ENCODE measurements at regions not wholly inside any gene's neighbourhood (a gene's known extent, or its start where the extent isn't known, plus 50 kb on each side); places are given as distances from the start of the nearest gene placed in this dataset.

GRCh38 chr22:49550766-49551362, 276.8 kb downstream of the BRD1 start:
- no peak for DNase-seq (ENCODE audit: low spot score)
- TF ChIP-seq, protein P1, sequence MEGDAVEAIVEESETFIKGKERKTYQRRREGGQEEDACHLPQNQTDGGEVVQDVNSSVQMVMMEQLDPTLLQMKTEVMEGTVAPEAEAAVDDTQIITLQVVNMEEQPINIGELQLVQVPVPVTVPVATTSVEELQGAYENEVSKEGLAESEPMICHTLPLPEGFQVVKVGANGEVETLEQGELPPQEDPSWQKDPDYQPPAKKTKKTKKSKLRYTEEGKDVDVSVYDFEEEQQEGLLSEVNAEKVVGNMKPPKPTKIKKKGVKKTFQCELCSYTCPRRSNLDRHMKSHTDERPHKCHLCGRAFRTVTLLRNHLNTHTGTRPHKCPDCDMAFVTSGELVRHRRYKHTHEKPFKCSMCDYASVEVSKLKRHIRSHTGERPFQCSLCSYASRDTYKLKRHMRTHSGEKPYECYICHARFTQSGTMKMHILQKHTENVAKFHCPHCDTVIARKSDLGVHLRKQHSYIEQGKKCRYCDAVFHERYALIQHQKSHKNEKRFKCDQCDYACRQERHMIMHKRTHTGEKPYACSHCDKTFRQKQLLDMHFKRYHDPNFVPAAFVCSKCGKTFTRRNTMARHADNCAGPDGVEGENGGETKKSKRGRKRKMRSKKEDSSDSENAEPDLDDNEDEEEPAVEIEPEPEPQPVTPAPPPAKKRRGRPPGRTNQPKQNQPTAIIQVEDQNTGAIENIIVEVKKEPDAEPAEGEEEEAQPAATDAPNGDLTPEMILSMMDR (IDR thresholded peaks at IDR 0.05; ENCODE audit: extremely low read depth, missing control alignments) = no peak

- TF ChIP-seq, protein P1 (IDR thresholded peaks at IDR 0.05; ENCODE audit: extremely low read depth, missing control alignments) = no peak
- DNase-seq (ENCODE audit: low spot score) = no peak
Measured at GRCh38 chr22:49550141-49550430, 277.6 kb downstream of the BRD1 start.

- no peak for DNase-seq (ENCODE audit: low spot score)
- TF ChIP-seq, protein P1 (IDR thresholded peaks at IDR 0.05; ENCODE audit: extremely low read depth, missing control alignments) = no peak
Measured at GRCh38 chr22:49549256-49550140, 278.2 kb downstream of the BRD1 start.

GRCh38 chr22:49548356-49549202, 279.1 kb downstream of the BRD1 start:
- no peak for DNase-seq (ENCODE audit: low spot score)
- TF ChIP-seq, protein P1 (IDR thresholded peaks at IDR 0.05; ENCODE audit: extremely low read depth, missing control alignments) = no peak

GRCh38 chr22:49547751-49548239, 279.9 kb downstream of the BRD1 start:
- TF ChIP-seq, protein P1 (IDR thresholded peaks at IDR 0.05; ENCODE audit: extremely low read depth, missing control alignments) = no peak

DNA sequence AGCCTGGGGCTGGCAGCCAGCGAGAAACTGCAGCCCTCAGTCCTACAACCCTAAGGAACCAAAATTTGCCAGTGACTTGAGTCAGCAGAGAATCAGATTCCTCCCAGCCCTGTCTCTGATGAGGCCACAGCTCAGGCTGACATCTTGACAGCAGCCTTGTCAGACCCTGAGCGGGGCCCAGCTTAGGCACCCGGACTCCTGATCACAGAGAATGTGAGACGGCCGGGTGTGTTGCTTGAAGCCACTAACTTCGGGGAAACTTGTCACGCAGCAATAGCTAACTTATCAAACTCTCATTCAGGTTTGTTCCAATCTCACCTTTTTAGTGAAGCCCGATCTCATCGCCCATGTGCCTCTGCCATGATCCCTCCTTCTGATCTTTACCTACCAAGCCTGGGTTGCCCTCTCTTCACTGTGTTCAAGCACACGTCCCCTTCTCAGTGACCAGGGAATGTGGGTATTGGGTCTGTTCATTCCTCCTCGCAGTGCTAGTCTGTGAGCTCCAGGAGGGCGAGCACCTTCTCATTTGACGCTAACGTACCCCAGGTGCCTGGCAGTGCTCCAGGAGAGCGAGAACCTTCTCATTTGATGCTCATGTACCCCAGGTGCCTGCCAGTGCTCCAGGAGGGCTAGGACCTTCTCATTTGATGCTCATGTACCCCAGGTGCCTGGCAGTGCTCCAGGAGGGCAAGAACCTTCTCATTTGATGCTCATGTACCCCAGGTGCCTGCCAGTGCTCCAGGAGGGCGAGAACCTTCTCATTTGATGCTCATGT, 280.7 kb downstream of the BRD1 start:
- TF ChIP-seq, protein P1 (IDR thresholded peaks at IDR 0.05; ENCODE audit: extremely low read depth, missing control alignments) = no peak
- no peak for DNase-seq (ENCODE audit: low spot score)

More at GRCh38 chr22:49547751-49548239, 279.9 kb downstream of the BRD1 start:
- DNase-seq (ENCODE audit: low spot score) = no peak

Data from GM20000 (cell line).